Loucy (cell line): ENCODE measurements at regions not wholly inside any gene's neighbourhood (a gene's known extent, or its start where the extent isn't known, plus 50 kb on each side); places are given as distances from the start of the nearest gene placed in this dataset.

ENCODE experiments used
- H2AFZ ChIP-seq: fragments of 200-600 bp; sonication (generic); 2 replicates; pipeline ENCODE4 v1.6.0; 2016; ENCODE audit warnings: antibody characterized with exemption, mild to moderate bottlenecking, low read length, moderate library complexity
- H3F3A ChIP-seq: fragments of 200-600 bp; 2 replicates; pipeline ENCODE4 v1.6.0; 2016; ENCODE audit warnings: antibody characterized with exemption, low read depth, mild to moderate bottlenecking
- H3K27me3 ChIP-seq: fragments of 200-600 bp; sonication (generic); 2 replicates; pipeline ENCODE4 v1.6.1; 2014; ENCODE audit warnings: low read length, mild to moderate bottlenecking; ENCODE audit not compliant: insufficient read depth, poor library complexity, severe bottlenecking
- H3K36me3 ChIP-seq: fragments of 200-600 bp; sonication (generic); 2 replicates; pipeline ENCODE4 v1.6.1; 2016; ENCODE audit warnings: low read length; ENCODE audit not compliant: insufficient read depth
- H3K4me1 ChIP-seq: fragments of 200-600 bp; sonication (generic); 2 replicates; pipeline ENCODE4 v1.5.1; 2014; ENCODE audit warnings: low read length, mild to moderate bottlenecking; ENCODE audit not compliant: insufficient read depth, poor library complexity, severe bottlenecking
- H3K4me2 ChIP-seq: fragments of 200-600 bp; sonication (generic); 2 replicates; pipeline ENCODE4 v1.6.0; 2014; ENCODE audit warnings: antibody characterized with exemption, low read length, low read depth, mild to moderate bottlenecking; ENCODE audit not compliant: poor library complexity, severe bottlenecking
- H3K4me3 ChIP-seq: fragments of 200-600 bp; sonication (generic); 2 replicates; pipeline ENCODE4 v1.5.1; 2014; ENCODE audit warnings: low read length, mild to moderate bottlenecking, mixed read lengths; ENCODE audit not compliant: poor library complexity, severe bottlenecking
- H3K79me2 ChIP-seq: fragments of 200-600 bp; sonication (generic); 2 replicates; pipeline ENCODE4 v1.6.1; 2014; ENCODE audit warnings: low read length; ENCODE audit not compliant: insufficient read depth
- H3K9ac ChIP-seq: fragments of 200-600 bp; sonication (generic); 2 replicates; pipeline ENCODE4 v1.6.0; 2014; ENCODE audit warnings: mild to moderate bottlenecking, low read depth, low read length, moderate library complexity; ENCODE audit not compliant: poor library complexity, severe bottlenecking
- H3K9me2 ChIP-seq: fragments of 200-600 bp; sonication (generic); replicated peaks from 2 replicates; pipeline ENCODE4 v1.6.1; 2016; ENCODE audit warnings: low read depth, low read length, mixed read lengths
- H3K9me3 ChIP-seq: fragments of 200-600 bp; sonication (generic); 2 replicates; pipeline ENCODE4 v1.6.1; 2014; ENCODE audit warnings: mild to moderate bottlenecking, antibody characterized with exemption, low read length, low read depth; ENCODE audit not compliant: insufficient read depth
- H4K20me1 ChIP-seq: fragments of 200-600 bp; sonication (generic); 2 replicates; pipeline ENCODE4 v1.6.0; 2014; ENCODE audit warnings: antibody characterized with exemption, low read length, mild to moderate bottlenecking; ENCODE audit not compliant: insufficient read depth, poor library complexity, severe bottlenecking
- EZH2phosphoT487 ChIP-seq: fragments of 200-600 bp; IDR thresholded peaks from 2 replicates; pipeline ENCODE4 v1.6.1; 2018; ENCODE audit warnings: antibody characterized with exemption, mild to moderate bottlenecking, moderate library complexity, borderline replicate concordance
- TF ChIP-seq, protein P1 (sequence below): fragments of 200-600 bp; sonication (generic); conservative IDR thresholded peaks from 2 replicates; pipeline ENCODE4 v1.5.1; 2014; ENCODE audit warnings: mild to moderate bottlenecking, antibody characterized with exemption, low read length

- no peaks in the 10 kb centered on the region for H4K20me1 ChIP-seq
- H3K27me3 ChIP-seq, result no peaks in the 10 kb centered on the region
- no peaks in the 10 kb centered on the region for H3K9me3 ChIP-seq
- H2AFZ ChIP-seq, result no peak overlapping the region
- no peaks in the 10 kb centered on the region for H3F3A ChIP-seq
- no peaks in the 10 kb centered on the region for H3K36me3 ChIP-seq
- H3K9ac ChIP-seq, result no peak overlapping the region
- TF ChIP-seq, protein P1, sequence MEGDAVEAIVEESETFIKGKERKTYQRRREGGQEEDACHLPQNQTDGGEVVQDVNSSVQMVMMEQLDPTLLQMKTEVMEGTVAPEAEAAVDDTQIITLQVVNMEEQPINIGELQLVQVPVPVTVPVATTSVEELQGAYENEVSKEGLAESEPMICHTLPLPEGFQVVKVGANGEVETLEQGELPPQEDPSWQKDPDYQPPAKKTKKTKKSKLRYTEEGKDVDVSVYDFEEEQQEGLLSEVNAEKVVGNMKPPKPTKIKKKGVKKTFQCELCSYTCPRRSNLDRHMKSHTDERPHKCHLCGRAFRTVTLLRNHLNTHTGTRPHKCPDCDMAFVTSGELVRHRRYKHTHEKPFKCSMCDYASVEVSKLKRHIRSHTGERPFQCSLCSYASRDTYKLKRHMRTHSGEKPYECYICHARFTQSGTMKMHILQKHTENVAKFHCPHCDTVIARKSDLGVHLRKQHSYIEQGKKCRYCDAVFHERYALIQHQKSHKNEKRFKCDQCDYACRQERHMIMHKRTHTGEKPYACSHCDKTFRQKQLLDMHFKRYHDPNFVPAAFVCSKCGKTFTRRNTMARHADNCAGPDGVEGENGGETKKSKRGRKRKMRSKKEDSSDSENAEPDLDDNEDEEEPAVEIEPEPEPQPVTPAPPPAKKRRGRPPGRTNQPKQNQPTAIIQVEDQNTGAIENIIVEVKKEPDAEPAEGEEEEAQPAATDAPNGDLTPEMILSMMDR, result no peak
- no peak for TF ChIP-seq EZH2phosphoT487
- H3K4me1 ChIP-seq, result no peaks in the 10 kb centered on the region
- no peaks in the 10 kb centered on the region for H3K79me2 ChIP-seq
- H3K4me3 ChIP-seq, result no peak overlapping the region
- no peak overlapping the region for H3K4me2 ChIP-seq
- H3K9me2 ChIP-seq, result no peaks in the 10 kb centered on the region
Measured at GRCh38 chr1:200496937-200497336, 87.1 kb upstream of the ZNF281 start.

DNA sequence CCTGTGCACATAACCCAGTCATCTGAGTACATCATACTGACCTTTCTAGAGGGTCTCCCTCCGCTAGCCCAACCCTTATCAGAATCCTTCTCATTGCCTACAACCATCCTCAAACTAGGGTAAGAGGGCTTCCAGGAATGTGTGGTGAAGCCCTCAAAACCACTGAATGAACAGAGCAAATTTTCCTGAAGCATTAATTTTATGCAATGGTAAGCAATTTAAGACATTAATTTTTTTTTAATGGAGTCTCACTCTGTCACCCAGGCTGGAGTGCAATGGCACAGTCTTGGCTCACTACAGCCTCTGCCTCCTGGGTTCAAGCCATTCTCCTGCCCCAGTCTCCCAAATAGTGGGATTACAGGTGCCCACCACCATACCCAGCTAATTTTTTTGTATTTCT is 86.1 kb upstream of the ZNF281 start:
- TF ChIP-seq, protein P1, result no peak
- no peak for TF ChIP-seq EZH2phosphoT487
- H3F3A ChIP-seq, result no peaks in the 10 kb centered on the region
- H3K9me3 ChIP-seq, result no peaks in the 10 kb centered on the region
- H3K9ac ChIP-seq, result no peak overlapping the region
- no peak overlapping the region for H3K4me3 ChIP-seq
- no peak overlapping the region for H3K4me2 ChIP-seq
- no peak overlapping the region for H2AFZ ChIP-seq
- H3K27me3 ChIP-seq, result no peaks in the 10 kb centered on the region
- H3K9me2 ChIP-seq, result no peaks in the 10 kb centered on the region
- H3K4me1 ChIP-seq, result no peaks in the 10 kb centered on the region
- H3K36me3 ChIP-seq, result no peaks in the 10 kb centered on the region
- H4K20me1 ChIP-seq, result no peaks in the 10 kb centered on the region
- H3K79me2 ChIP-seq, result no peaks in the 10 kb centered on the region

GRCh38 chr1:200493344-200493743 is 83.5 kb upstream of the ZNF281 start:
- H3K4me2 ChIP-seq, result no peak overlapping the region
- H3F3A ChIP-seq, result no peaks in the 10 kb centered on the region
- no peaks in the 10 kb centered on the region for H4K20me1 ChIP-seq
- no peaks in the 10 kb centered on the region for H3K4me1 ChIP-seq
- H2AFZ ChIP-seq, result no peak overlapping the region
- no peaks in the 10 kb centered on the region for H3K36me3 ChIP-seq
- no peaks in the 10 kb centered on the region for H3K79me2 ChIP-seq
- H3K4me3 ChIP-seq, result no peak overlapping the region
- H3K9ac ChIP-seq, result no peak overlapping the region
- H3K9me3 ChIP-seq, result no peaks in the 10 kb centered on the region
- H3K9me2 ChIP-seq, result no peaks in the 10 kb centered on the region
- no peaks in the 10 kb centered on the region for H3K27me3 ChIP-seq
- no peak for TF ChIP-seq EZH2phosphoT487
- TF ChIP-seq, protein P1, result no peak
